Testis (tissue), 2 donors: ENCODE measurements at regions not wholly inside any gene's neighbourhood (a gene's known extent, or its start where the extent isn't known, plus 50 kb on each side); places are given as distances from the start of the nearest gene placed in this dataset.
"Not testable (repeated sequence)": the region's sequence is repeated elsewhere in the genome, so short reads cannot be mapped to it uniquely, and the experiment has no call there.

ENCODE experiments used
- DNase-seq: peaks from one replicate; pipeline ENCODE4 v3.0.0-alpha.2; 2019
- H3K27ac ChIP-seq, 2 donors: fragments of 200-600 bp; sonication (generic); one replicate each; pipeline ENCODE4 v1.5.1; 2019
- H3K27me3 ChIP-seq: fragments of 200-600 bp; sonication (generic); one replicate; pipeline ENCODE4 v1.5.1; 2019
- H3K36me3 ChIP-seq: fragments of 200-600 bp; sonication (generic); one replicate; pipeline ENCODE4 v1.5.1; 2017; ENCODE audit warnings: low read depth; ENCODE audit errors: missing control alignments
- H3K4me1 ChIP-seq: fragments of 200-600 bp; sonication (generic); one replicate; pipeline ENCODE4 v1.5.1; 2019
- H3K4me3 ChIP-seq, 2 donors: fragments of 200-600 bp; sonication (generic); one replicate each; pipeline ENCODE4 v1.5.1; 2017 to 2019
- H3K9me3 ChIP-seq: fragments of 200-600 bp; sonication (generic); one replicate; pipeline ENCODE4 v1.5.1; 2017
- CTCF ChIP-seq, 3 experiments: fragments of 450-650 bp in 2 of 3; fragments of 200-600 bp in 1 of 3; sonication (generic) in 1 of 3; IDR thresholded peaks; one replicate each; pipeline ENCODE4 v1.5.1; 2016 to 2019; ENCODE audit warnings: antibody characterized with exemption in 3 of 3, mild to moderate bottlenecking in 2 of 3, moderate library complexity in 1 of 3
- POLR2A ChIP-seq: fragments of 450-650 bp; IDR thresholded peaks from one replicate; pipeline ENCODE4 v1.6.1; 2017; ENCODE audit warnings: antibody characterized with exemption, mild to moderate bottlenecking, moderate library complexity
- WGBS, 2 donors: methylation state at CpG; one replicate each; pipeline ENCODE4 v1.1.5; 2018; 5-methylcytosine and 5-hydroxymethylcytosine counted together
- intact Hi-C: fragments of 100-400 bp; cut with DNase I; formaldehyde crosslinking; loops from one replicate; pipeline ENCODE4 v1.15.1; 2023; ENCODE audit warnings: low total_unique reads

GRCh38 chr5:3155717-3156116 lies 404.2 kb upstream of the IRX2 start:
- H3K9me3 ChIP-seq: no peaks in the 10 kb centered on the region
- WGBS, 2 donors: 89 to 90% methylated on average over 4 to 9 of the region's 10 CpGs
- TF ChIP-seq POLR2A (no peak), CTCF (IDR thresholded peaks at IDR 0.05) (no peak)
- H3K27ac ChIP-seq: no peak overlapping the region
- H3K27me3 ChIP-seq: no peaks in the 10 kb centered on the region
- no peak for DNase-seq
- H3K4me1 ChIP-seq: no peaks in the 10 kb centered on the region
- H3K4me3 ChIP-seq: no peak overlapping the region
- no peaks in the 10 kb centered on the region for H3K36me3 ChIP-seq
- intact Hi-C loops: no loop called here

- DNase-seq: no peak
- H3K4me3 ChIP-seq: no peak overlapping the region
- H3K36me3 ChIP-seq: no peaks in the 10 kb centered on the region
- H3K9me3 ChIP-seq: no peaks in the 10 kb centered on the region
- no peaks in the 10 kb centered on the region for H3K27me3 ChIP-seq
- WGBS, 2 donors: 61 to 65% methylated on average over 10 of the region's 10 CpGs
- intact Hi-C loops: no loop called here
- no peaks in the 10 kb centered on the region for H3K4me1 ChIP-seq
- TF ChIP-seq CTCF (IDR thresholded peaks at IDR 0.05) (no peak), POLR2A (no peak)
- no peak overlapping the region for H3K27ac ChIP-seq
These were observed 403.6 kb upstream of the IRX2 start for GRCh38 chr5:3155046-3155445.

- Histone ChIP-seq H3K4me1 (no peaks in the 10 kb centered on the region), H3K27ac (no peak overlapping the region), H3K4me3 (no peak overlapping the region), H3K27me3 (no peaks in the 10 kb centered on the region), H3K36me3 (no peaks in the 10 kb centered on the region), H3K9me3 (no peaks in the 10 kb centered on the region)
- 46 to 51% methylated on average over 4 of the region's 4 CpGs for WGBS, 2 donors
- no peak for TF ChIP-seq CTCF (IDR thresholded peaks at IDR 0.05)
- no peak for TF ChIP-seq POLR2A
- intact Hi-C loops: no loop called here
- DNase-seq: no peak
These were observed 402.4 kb upstream of the IRX2 start for GRCh38 chr5:3153906-3154305.

- DNase-seq: no peak
- no peaks in the 10 kb centered on the region for H3K36me3 ChIP-seq
- no peaks in the 10 kb centered on the region for H3K4me1 ChIP-seq
- H3K4me3 ChIP-seq: no peak overlapping the region
- H3K27me3 ChIP-seq: no peaks in the 10 kb centered on the region
- H3K9me3 ChIP-seq: no peaks in the 10 kb centered on the region
- no peak for TF ChIP-seq CTCF (IDR thresholded peaks at IDR 0.05)
- H3K27ac ChIP-seq: no peak overlapping the region
- 37 to 71% methylated on average over 3 to 10 of the region's 10 CpGs for WGBS, 2 donors
- intact Hi-C loops: no loop called here
These were observed 401.9 kb upstream of the IRX2 start for GRCh38 chr5:3153226-3153858.

GRCh38 chr5:3149899-3150298 lies 398.4 kb upstream of the IRX2 start:
- no peak overlapping the region for H3K27ac ChIP-seq
- H3K4me1 ChIP-seq: no peaks in the 10 kb centered on the region
- DNase-seq: no peak
- 75 to 83% methylated on average over 9 of the region's 9 CpGs for WGBS, 2 donors
- H3K27me3 ChIP-seq: no peaks in the 10 kb centered on the region
- intact Hi-C loops: no loop called here
- no peak overlapping the region for H3K4me3 ChIP-seq
- no peaks in the 10 kb centered on the region for H3K9me3 ChIP-seq
- no peak for TF ChIP-seq POLR2A
- no peak for TF ChIP-seq CTCF (IDR thresholded peaks at IDR 0.05)
- no peaks in the 10 kb centered on the region for H3K36me3 ChIP-seq

GRCh38 chr5:3147405-3147804 lies 395.9 kb upstream of the IRX2 start:
- H3K27me3 ChIP-seq, H3K36me3 ChIP-seq, H3K4me1 ChIP-seq, H3K4me3 ChIP-seq, H3K27ac ChIP-seq, intact Hi-C loops, H3K9me3 ChIP-seq, DNase-seq: not testable (repeated sequence)
- WGBS, 2 donors: 88 to 91% methylated on average over 1 of the region's 1 CpG
